GOT3 (cell line): ENCODE measurements at regions not wholly inside any gene's neighbourhood (a gene's known extent, or its start where the extent isn't known, plus 50 kb on each side); places are given as distances from the start of the nearest gene placed in this dataset.

Experiments used
- DNase-seq: peaks from one replicate; lab custom pipeline; 2025; ENCODE audit warnings: mixed read lengths; lab: John Stamatoyannopoulos, UW

GRCh38 chr5:158644301-158644700, 455.4 kb downstream of the EBF1 start:
- DNase-seq, result no peak

DNA sequence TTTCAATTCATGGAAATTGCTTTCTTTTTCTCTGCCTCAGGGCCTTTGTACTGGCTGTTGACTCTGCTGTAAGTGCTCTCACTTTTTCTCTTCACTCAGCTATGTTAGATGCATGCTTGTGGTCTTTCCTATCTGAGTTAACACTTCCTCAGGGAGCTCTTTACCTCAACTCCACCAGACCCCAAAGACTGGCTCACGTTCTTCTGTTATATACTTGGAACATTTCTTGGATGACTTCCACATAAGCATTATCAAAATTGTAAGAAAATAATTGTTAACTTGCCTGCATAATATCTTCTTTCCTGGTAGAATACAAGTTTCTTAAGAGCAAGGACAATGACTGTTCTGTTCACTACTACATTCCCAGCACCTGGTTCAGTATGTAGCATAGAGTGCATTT, 455.9 kb downstream of the EBF1 start:
- no peak for DNase-seq

- no peak for DNase-seq
These were observed 456.8 kb downstream of the EBF1 start for GRCh38 chr5:158642879-158643278.

GRCh38 chr5:158641016-158641415, 458.7 kb downstream of the EBF1 start:
- no peak for DNase-seq

DNA sequence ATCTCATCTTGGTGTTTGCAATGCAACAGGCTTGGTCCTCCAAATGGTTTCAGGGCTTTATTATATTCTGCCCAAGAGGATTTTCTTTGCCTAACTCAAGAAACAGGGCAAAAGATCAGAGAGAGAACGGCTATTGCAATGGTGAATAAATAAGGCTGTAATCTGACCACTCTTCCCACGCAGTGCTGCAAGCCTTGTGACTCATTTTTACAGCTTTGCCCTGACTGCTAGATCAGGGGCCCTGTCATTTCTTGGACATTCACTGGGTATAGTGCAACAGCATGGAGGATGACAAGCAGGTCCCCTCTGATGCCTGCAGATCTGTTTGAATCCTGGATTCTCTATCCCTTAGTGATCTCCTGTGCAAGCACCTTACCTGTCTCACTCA, 459.1 kb downstream of the EBF1 start:
- peak; percentile 11 for DNase-seq

DNA sequence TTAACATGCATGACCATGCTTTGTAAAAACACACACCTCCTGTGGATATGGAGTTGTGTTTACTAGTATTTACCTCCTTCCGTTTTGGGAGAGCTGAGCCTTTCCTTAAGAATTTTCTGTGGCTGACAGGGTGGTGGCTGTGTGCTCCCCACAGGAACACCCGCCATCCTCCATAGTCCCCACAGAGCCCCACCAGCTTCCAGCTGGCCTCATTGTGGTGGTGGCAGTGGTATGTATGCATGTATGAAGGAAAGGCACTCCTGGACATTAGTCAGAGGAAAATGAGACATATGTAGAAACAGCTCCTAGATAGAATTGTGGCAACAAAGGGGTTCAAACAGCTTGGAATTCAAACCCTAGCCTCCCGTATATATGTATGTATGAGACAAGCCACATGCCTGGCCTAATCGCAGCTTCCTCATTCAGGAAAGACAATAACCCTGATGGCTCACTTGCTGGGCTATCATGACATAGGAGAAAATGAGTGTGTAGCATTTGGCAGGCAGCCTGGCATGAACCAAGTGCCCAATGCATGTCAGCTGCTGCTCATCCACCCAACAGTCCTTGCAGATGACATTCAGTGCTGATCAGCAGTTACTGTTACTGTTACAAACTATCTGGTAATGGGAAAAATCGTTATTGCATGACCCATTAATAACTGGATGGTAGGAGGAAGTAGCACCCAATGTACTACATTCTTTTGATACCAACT, 459.7 kb downstream of the EBF1 start:
- peak; percentile 16 for DNase-seq

- no peak for DNase-seq
These were observed 461.3 kb downstream of the EBF1 start for GRCh38 chr5:158638396-158638795.

- no peak for DNase-seq
These were observed 462.7 kb downstream of the EBF1 start for GRCh38 chr5:158637039-158637438.

- DNase-seq, result no peak
These were observed 464.2 kb downstream of the EBF1 start for GRCh38 chr5:158635565-158635964.

DNA sequence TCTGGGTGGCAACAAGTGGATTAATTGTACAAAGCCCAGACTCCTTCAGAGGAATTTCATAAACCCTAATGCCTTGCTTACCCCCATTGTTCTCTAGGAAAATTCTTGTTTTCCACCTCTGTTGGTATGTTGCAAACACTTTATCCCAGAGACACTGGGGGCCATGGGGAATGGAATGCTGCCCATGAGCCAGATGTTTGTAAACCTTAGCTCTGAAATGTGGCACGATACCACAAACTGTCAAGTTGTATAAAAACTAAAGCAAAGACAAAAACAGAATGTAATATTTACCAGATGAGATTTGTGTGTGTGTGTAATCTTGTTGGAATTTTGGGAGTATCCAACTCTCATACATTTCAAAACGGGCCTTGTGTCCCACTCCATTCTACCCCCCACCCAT, 465.0 kb downstream of the EBF1 start:
- DNase-seq, result no peak

- no peak for DNase-seq
These were observed 470.0 kb downstream of the EBF1 start for GRCh38 chr5:158629591-158630312.

DNA sequence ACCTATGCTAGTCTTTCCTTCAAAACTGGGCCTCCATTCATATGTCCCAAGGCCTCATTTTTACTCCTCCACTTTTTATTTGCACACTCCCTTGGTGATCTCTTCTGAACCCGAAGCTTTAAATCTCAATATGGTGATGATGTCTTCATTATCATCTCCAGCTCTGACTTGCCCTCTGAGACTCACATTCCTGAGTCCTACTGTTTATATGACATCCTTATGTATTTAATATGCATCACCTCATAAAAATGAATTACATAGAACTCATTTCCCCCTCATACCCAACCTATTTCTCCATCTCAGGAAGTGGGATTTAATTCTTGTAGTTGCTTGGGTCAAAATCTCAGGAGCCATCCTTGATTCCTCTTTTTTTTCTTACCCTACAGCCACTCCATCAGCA, 473.0 kb downstream of the EBF1 start:
- no peak for DNase-seq

DNA sequence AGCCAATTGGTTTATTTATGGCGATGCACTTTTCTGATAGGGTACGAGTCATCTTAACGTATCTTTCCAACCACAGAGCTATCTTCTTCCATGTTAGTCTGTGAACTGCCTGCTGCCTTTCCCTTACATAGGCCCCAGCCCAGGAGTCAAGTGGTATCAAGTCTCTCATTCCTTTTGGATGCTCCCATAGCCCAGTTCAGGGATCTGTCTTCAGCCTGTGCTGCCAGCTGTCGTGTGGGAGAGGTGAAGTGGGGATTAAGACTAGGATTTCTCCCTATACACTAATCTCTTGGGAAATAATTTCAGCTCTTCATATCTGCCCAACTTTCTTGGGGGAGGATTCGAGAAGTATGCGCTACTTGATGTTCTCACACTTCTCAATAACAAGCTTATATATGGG, 475.7 kb downstream of the EBF1 start:
- DNase-seq, result no peak

GRCh38 chr5:158621391-158621790, 478.3 kb downstream of the EBF1 start:
- no peak for DNase-seq

DNA sequence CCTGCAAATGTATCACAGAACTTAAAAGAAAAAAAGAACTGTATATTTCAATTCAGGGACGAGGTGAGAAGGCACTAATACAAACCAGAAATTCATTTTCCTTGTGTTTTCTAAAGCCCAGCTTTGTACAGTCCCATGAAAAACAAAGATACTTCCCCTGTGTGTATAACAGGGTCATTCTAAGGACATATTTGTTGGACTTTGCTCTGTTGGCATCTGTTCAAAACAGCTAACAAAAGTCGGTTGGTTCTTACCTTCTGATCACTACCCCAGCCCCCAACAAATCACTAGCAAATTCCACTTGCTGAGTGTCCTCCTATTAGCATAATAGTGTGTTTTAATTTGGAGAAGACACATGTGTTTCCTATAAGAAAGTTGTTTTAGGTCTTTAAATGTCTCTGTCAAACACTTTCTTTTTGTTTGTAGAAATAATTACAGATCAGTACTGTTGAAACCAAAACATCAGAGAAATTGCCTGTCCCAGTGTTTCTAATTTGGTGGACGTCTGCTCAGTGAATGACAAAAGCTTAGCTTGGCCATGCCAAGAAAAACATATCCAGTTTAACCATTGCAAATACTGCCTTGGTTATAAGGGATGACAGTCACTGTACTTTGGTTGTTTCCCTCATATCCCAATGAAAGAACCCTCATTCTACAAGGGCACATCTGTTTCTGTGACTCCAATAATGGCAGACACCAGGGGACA, 480.5 kb downstream of the EBF1 start:
- DNase-seq, result no peak

DNA sequence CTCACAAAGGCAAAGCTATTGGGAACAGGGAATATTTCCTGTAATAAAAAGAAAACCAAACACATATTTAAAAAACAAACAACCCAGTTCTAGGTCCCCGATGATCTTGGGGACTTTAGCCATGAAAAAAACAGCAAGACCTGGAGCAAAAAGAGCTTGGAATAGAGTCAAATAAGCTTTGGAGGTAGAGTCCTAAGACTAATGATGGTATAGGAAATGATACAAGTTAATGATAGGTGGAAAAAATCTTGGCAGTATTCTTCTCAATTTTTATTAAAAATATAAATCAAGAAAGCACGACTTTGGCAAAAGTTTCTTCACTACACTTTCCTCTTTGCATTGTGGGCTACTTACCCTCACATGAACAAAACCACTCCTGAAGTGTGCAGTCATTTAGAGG, 481.5 kb downstream of the EBF1 start:
- DNase-seq, result no peak

GRCh38 chr5:158616707-158617106, 483.0 kb downstream of the EBF1 start:
- DNase-seq, result no peak

GRCh38 chr5:158614951-158615350, 484.8 kb downstream of the EBF1 start:
- no peak for DNase-seq

DNA sequence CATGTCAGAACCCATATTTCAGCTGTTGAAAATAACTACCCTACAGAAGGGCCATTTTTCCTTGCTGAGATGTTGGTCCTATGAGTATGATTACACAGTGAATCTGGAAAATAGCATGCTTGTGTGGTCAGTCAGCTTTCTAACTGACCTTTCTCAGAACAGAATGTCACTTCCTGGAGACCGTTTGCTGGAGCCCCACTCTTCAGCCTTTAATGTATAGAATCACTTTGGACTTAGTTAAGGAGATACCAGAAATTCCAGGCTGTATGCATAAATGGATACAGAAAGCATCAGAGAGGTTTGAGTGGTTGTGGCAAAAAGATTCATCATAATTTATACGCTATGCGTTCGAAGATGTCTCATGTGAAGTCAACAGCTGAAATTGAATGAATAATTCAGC, 488.1 kb downstream of the EBF1 start:
- DNase-seq, result no peak

DNA sequence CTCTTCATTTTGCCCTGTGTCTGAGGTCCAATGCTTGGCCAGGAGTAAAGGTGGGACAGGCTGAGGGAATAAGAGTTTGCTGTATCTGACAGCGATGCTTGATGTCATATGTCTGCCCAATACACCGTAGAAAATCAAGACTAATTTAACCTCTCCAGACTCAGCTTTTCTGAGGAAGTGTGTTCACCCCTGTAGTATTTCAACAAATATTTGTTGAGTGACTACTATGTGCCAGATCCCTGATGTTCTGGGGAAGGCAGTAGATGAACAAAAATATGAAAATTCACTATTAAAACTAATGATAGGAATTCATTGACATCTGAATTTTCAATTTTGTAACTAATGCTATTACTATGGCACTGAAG, 489.7 kb downstream of the EBF1 start:
- DNase-seq, result no peak

DNA sequence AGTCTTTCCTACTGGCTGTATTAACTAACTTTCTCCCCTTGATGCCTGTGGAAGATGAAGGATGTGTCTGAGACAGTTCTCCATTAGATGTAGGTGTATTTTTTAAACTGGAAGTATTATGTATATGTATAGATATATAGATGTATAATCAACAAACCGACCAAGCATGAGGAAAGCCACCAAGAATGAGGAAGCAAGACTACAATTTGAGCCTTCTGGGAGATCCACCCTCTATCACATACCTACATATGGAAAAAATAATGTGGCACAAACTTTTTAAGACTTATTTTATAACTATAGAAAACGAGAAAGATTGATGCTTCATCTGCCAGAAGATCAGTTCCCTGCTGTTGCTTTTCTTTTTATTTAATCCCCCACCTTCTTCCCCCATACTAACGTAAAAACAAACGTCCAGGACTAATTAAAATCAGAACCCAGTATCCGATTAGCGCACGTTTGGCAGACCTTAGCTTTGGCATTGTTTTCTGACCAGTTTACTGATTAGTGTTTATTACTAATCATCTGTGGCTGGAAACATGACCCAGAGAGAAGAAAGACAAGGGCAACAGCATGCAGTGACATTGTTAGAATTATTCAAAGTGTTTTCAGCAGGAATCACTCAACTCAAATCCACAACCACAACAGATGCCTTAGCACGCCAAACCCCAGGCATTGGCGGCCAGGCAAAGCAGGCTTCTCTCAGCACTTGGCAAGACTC, 490.2 kb downstream of the EBF1 start:
- no peak for DNase-seq

DNA sequence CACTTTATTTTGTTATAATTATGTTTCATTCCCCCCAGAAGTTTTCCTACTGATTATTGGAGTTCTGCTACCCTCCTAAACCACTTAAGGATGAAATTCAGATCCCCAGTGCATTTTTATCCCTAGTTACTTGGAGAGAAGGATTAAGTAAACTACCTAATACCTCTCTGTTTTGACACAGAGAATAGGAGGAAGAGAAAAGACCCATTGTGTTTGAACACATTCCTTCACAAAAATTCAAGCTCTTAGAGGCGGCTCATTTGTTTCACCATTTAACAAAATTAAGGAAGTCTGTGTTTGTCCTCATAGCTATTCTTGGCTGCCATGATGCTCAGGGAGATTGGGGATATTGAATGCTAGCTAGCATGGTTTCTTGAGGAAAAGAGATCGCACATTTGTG, 492.6 kb downstream of the EBF1 start:
- no peak for DNase-seq

DNA sequence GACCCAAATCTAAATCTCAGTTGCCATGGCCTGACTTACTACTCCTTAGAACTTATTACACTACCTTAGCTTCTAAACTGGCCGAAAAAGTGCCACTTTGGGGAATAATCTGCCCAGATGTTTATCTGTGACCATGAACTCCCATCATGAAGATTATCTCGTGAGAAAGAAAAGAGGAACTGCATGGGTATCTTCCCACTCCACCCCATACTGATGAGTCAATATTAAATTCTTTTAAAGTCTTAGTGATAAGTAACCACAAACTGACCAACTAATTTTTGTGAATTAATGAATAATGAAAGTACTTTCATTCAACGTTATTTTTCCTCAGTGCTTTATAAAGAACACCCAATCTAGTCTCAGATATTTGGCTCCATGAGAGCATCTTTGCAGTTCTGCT, 493.5 kb downstream of the EBF1 start:
- no peak for DNase-seq
